ENCODE measurements at regions not wholly inside any gene's neighbourhood (a gene's known extent, or its start where the extent isn't known, plus 50 kb on each side); places are given as distances from the start of the nearest gene placed in this dataset.

GRCh38 chr9:28583832-28584231, 1010.6 kb upstream of the C9orf72 start:
- H3K27ac ChIP-seq (ENCODE audit: insufficient read depth, low read depth, low read length), result no peak overlapping the region
- no peaks in the 10 kb centered on the region for H3K4me1 ChIP-seq (ENCODE audit: control insufficient read depth, extremely low read depth, insufficient read depth, low read length)
- no peaks in the 10 kb centered on the region for H3K36me3 ChIP-seq (ENCODE audit: control insufficient read depth in 2 of 2, extremely low read depth in 1 of 2, insufficient read depth in 2 of 2, low read length in 2 of 2)
- no TSS peak for BruUV-seq (replicated peaks)
- TF ChIP-seq POLR2AphosphoS5 (IDR thresholded peaks at IDR 0.05; ENCODE audit: insufficient read depth, low read depth, low read length), result no peak
- no peak for TF ChIP-seq POLR2A (IDR thresholded peaks at IDR 0.05; ENCODE audit: low read depth, low read length)
- TF ChIP-seq MAX (IDR thresholded peaks at IDR 0.05; ENCODE audit: insufficient read depth, insufficient read length), result no peak
- no peak for TF ChIP-seq CTCF (IDR thresholded peaks at IDR 0.05; ENCODE audit: extremely low read depth in 1 of 2, insufficient read depth in 1 of 2, low read depth in 1 of 2, low read length in 2 of 2)
- no peak for TF ChIP-seq GATA2 (IDR thresholded peaks at IDR 0.05; ENCODE audit: insufficient read depth, insufficient read length, low read depth, low read length)
- no peak for TF ChIP-seq JUN (IDR thresholded peaks at IDR 0.05; ENCODE audit: borderline replicate concordance, insufficient read depth, insufficient read length, low read depth)
- TF ChIP-seq FOS (IDR thresholded peaks at IDR 0.05; ENCODE audit: borderline replicate concordance, insufficient read depth, low read length), result no peak
- TF ChIP-seq MYC (IDR thresholded peaks at IDR 0.05; ENCODE audit: low read depth, low read length), result no peak
- TF ChIP-seq EZH2 (IDR thresholded peaks at IDR 0.05; ENCODE audit: borderline replicate concordance, low read depth, low read length, severe bottlenecking), result no peak
- no peak overlapping the region for H3K9ac ChIP-seq (replicated peaks; ENCODE audit: extremely low read depth, insufficient read depth, low read length)
- no peak overlapping the region for H2AFZ ChIP-seq (ENCODE audit: low read depth, low read length)
- ChIA-PET CTCF (no interaction called here), POLR2A (no interaction called here)
- H3K9me3 ChIP-seq (replicated peaks; ENCODE audit: control insufficient read depth, insufficient read depth, low read length), result no peaks in the 10 kb centered on the region
- no peaks in the 10 kb centered on the region for H3K27me3 ChIP-seq (ENCODE audit: control insufficient read depth in 2 of 2, insufficient read depth in 2 of 2, low read length in 2 of 2)
- DNase-seq (ENCODE audit: low read depth, low spot score) (no peak), FAIRE-seq (no peak)
- H4K20me1 ChIP-seq (replicated peaks; ENCODE audit: control insufficient read depth, extremely low read depth, insufficient read depth, low read length), result no peaks in the 10 kb centered on the region
- no peak overlapping the region for H3K4me2 ChIP-seq (ENCODE audit: insufficient read depth, low read length)
- intact Hi-C loops (cut with micrococcal nuclease) (no loop called here), dilution Hi-C loops (cut with MboI; ENCODE audit: extremely low pct_ligation_motif_present, low sequenced_read_pairs) (no loop called here)
- no peak overlapping the region for H3K4me3 ChIP-seq (replicated peaks in 1 of 3; ENCODE audit: insufficient read depth in 1 of 3, low read depth in 1 of 3, low read length in 3 of 3)
- H3K79me2 ChIP-seq (ENCODE audit: control insufficient read depth, insufficient read depth, low read length), result no peaks in the 10 kb centered on the region
- no peaks in the 10 kb centered on the region for H3K9me1 ChIP-seq (replicated peaks; ENCODE audit: control insufficient read depth, extremely low read depth, insufficient read depth, low read length)
